WTC11 (cell line): ENCODE measurements at regions not wholly inside any gene's neighbourhood (a gene's known extent, or its start where the extent isn't known, plus 50 kb on each side); places are given as distances from the start of the nearest gene placed in this dataset.

Experiments used
- ATAC-seq: fragments of 200-7000 bp; cut with Tn5 transposase; 2 replicates; pipeline ENCODE4 v1.10.0; 2021; ENCODE audit warnings: mild to moderate bottlenecking, moderate library complexity
- CTCF ChIA-PET: fragments of 300-600 bp; sonication (Branson Sonifier 250); formaldehyde crosslinking; loops from one replicate; lab custom pipeline; 2021; ENCODE audit warnings: antibody characterized with exemption; lab: Charles Lee
- POLR2A ChIA-PET: fragments of 350-600 bp; sonication (Branson Sonifier 250); formaldehyde crosslinking; loops from one replicate; lab custom pipeline; 2021; ENCODE audit warnings: antibody characterized with exemption; lab: Charles Lee
- DNase-seq: peaks from one replicate; pipeline ENCODE4 v3.0.0; 2021; ENCODE audit warnings: low spot score
- H3K27ac Mint-ChIP-seq: 2 replicates; pipeline ENCODE4 v1.8.0; 2021; ENCODE audit warnings: mixed read lengths
- H3K27me3 Mint-ChIP-seq: 2 replicates; pipeline ENCODE4 v1.8.0; 2021; ENCODE audit warnings: low read depth, mild to moderate bottlenecking, moderate library complexity, mixed read lengths
- H3K36me3 Mint-ChIP-seq: 2 replicates; pipeline ENCODE4 v1.8.0; 2021; ENCODE audit warnings: mixed read lengths
- H3K4me1 Mint-ChIP-seq: 2 replicates; pipeline ENCODE4 v1.8.0; 2022; ENCODE audit warnings: mixed read lengths
- H3K4me3 Mint-ChIP-seq: 2 replicates; pipeline ENCODE4 v1.8.0; 2021; ENCODE audit warnings: mild to moderate bottlenecking, moderate library complexity, mixed read lengths
- H3K9me3 Mint-ChIP-seq: 2 replicates; pipeline ENCODE4 v1.8.0; 2021; ENCODE audit warnings: mixed read lengths
- FOXP1 ChIP-seq: sonication (generic); formaldehyde crosslinking; IDR thresholded peaks from 2 replicates; pipeline ENCODE4 v1.8.0; 2022; ENCODE audit warnings: missing genetic modification reagents, mild to moderate bottlenecking, moderate library complexity, borderline replicate concordance
- GABPB1 ChIP-seq: sonication (generic); formaldehyde crosslinking; IDR thresholded peaks from 2 replicates; pipeline ENCODE4 v1.8.1; 2023; ENCODE audit warnings: mild to moderate bottlenecking, missing genetic modification reagents
- HMGA2 ChIP-seq: fragments of 250-450 bp; sonication (Bioruptor Pico); IDR thresholded peaks from 2 replicates; pipeline ENCODE4 v1.4.0; 2021; ENCODE audit warnings: mild to moderate bottlenecking, moderate library complexity
- PRRX2 ChIP-seq: fragments of 250-450 bp; sonication (Bioruptor Pico); IDR thresholded peaks from 2 replicates; pipeline ENCODE4 v1.8.0; 2021; ENCODE audit warnings: mild to moderate bottlenecking
- RELA ChIP-seq: sonication (generic); formaldehyde crosslinking; IDR thresholded peaks from 2 replicates; pipeline ENCODE4 v1.8.1; 2022; ENCODE audit warnings: missing genetic modification reagents, mild to moderate bottlenecking, borderline replicate concordance
- SMAD3 ChIP-seq: sonication (generic); formaldehyde crosslinking; IDR thresholded peaks from 2 replicates; pipeline ENCODE4 v1.8.0; 2022; ENCODE audit warnings: missing genetic modification reagents, mild to moderate bottlenecking, borderline replicate concordance
- TCF7 ChIP-seq: sonication (generic); formaldehyde crosslinking; IDR thresholded peaks from 2 replicates; pipeline ENCODE4 v1.8.0; 2022; ENCODE audit warnings: mild to moderate bottlenecking, low read depth, missing genetic modification reagents, moderate library complexity
- ZNF138 ChIP-seq: sonication (generic); formaldehyde crosslinking; conservative IDR thresholded peaks from 2 replicates; pipeline ENCODE4 v1.8.1; 2022; ENCODE audit warnings: mild to moderate bottlenecking, moderate library complexity, missing genetic modification reagents
- ZNF232 ChIP-seq: sonication (generic); formaldehyde crosslinking; IDR thresholded peaks from 2 replicates; pipeline ENCODE4 v1.8.0; 2022; ENCODE audit warnings: mild to moderate bottlenecking, missing genetic modification reagents
- ZNF416 ChIP-seq: fragments of 250-450 bp; sonication (Bioruptor Pico); IDR thresholded peaks from 2 replicates; pipeline ENCODE4 v1.9.0; 2021; ENCODE audit warnings: mild to moderate bottlenecking, inconsistent platforms
- ZNF423 ChIP-seq: fragments of 250-450 bp; sonication (Bioruptor Pico); IDR thresholded peaks from 2 replicates; pipeline ENCODE4 v2.1.2; 2022; ENCODE audit warnings: mild to moderate bottlenecking, moderate library complexity
- TF ChIP-seq, protein P1 (sequence below): fragments of 200-600 bp; IDR thresholded peaks from 2 replicates; pipeline ENCODE4 v1.8.0; 2022; ENCODE audit warnings: antibody characterized with exemption
- TF ChIP-seq, protein P2 (sequence below): sonication (generic); formaldehyde crosslinking; conservative IDR thresholded peaks from 2 replicates; pipeline ENCODE4 v1.8.1; 2023; ENCODE audit warnings: mild to moderate bottlenecking, low read depth, missing genetic modification reagents, moderate library complexity
- TF ChIP-seq, protein P3 (sequence below): sonication (generic); formaldehyde crosslinking; conservative IDR thresholded peaks from 2 replicates; pipeline ENCODE4 v1.8.1; 2022; ENCODE audit warnings: mild to moderate bottlenecking, missing genetic modification reagents
- TF ChIP-seq, protein P4 (sequence below): sonication (generic); formaldehyde crosslinking; IDR thresholded peaks from 2 replicates; pipeline ENCODE4 v1.8.1; 2023; ENCODE audit warnings: mild to moderate bottlenecking, missing genetic modification reagents, borderline replicate concordance
- TF ChIP-seq, protein P5 (sequence below): fragments of 250-450 bp; sonication (Bioruptor Pico); IDR thresholded peaks from 2 replicates; pipeline ENCODE4 v1.9.0; 2021; ENCODE audit warnings: mild to moderate bottlenecking

DNA sequence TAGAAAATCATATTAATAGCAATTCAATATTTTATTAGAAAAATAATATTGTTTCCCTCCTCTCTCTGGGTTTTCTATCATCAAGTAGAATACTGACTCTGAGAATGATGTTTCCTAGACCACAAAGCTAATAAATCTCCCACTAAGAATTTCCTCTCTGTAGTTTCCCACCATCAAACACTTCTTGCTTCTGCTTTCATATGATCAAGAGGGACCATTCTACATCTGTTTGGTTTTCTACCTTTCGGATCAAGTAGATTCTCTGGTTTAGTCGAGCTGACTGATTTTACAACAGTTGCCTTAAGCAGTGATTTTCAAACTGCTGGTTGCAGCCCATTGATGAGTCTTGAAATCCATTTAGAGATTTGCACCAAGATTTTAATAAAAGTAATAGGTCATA is 240.2 kb upstream of the PTBP2 start:
- Mint-ChIP-seq H3K27ac (no peak overlapping the region), H3K9me3 (no peaks in the 10 kb centered on the region), H3K27me3 (peaks cover 97% of the 10 kb centered on the region), H3K4me3 (no peak overlapping the region), H3K36me3 (no peaks in the 10 kb centered on the region), H3K4me1 (peaks cover 12% of the 10 kb centered on the region)
- ChIA-PET CTCF (no interaction called here), POLR2A (interaction anchor here (0.6 kb wide), 1 partner anchor 468 kb away, joined by 3 read pairs; no protein-coding TSS in a partner anchor)
- TF ChIP-seq ZNF232 (CRISPR knock-in tag) (no peak), ZNF423 (CRISPR knock-in tag) (no peak), ZNF416 (CRISPR knock-in tag) (no peak), FOXP1 (no peak), GABPB1 (CRISPR knock-in tag) (no peak), ZNF138 (no peak)
- TF ChIP-seq, protein P1, sequence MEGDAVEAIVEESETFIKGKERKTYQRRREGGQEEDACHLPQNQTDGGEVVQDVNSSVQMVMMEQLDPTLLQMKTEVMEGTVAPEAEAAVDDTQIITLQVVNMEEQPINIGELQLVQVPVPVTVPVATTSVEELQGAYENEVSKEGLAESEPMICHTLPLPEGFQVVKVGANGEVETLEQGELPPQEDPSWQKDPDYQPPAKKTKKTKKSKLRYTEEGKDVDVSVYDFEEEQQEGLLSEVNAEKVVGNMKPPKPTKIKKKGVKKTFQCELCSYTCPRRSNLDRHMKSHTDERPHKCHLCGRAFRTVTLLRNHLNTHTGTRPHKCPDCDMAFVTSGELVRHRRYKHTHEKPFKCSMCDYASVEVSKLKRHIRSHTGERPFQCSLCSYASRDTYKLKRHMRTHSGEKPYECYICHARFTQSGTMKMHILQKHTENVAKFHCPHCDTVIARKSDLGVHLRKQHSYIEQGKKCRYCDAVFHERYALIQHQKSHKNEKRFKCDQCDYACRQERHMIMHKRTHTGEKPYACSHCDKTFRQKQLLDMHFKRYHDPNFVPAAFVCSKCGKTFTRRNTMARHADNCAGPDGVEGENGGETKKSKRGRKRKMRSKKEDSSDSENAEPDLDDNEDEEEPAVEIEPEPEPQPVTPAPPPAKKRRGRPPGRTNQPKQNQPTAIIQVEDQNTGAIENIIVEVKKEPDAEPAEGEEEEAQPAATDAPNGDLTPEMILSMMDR: no peak
- ATAC-seq (no peak), DNase-seq (no peak)

DNA sequence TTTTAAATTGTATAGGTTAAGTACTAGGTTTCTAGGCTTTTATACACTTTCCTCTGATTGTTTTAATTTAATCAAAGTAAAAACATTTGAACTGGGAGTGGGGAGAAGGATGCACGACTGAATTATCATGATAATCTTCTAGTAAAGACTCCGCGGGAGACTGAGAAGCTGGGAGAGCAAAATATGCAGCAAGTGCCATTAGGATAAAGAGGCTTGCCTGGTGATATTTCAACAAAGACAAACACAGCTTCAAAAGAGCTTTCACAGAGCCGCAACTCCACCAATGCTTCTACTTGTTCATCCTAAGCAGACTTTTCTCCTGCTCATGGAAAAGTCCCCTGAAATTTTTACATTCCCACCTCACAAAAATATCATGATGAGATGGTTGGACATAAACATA is 239.0 kb upstream of the PTBP2 start:
- Mint-ChIP-seq H3K9me3 (no peaks in the 10 kb centered on the region), H3K27me3 (peaks cover 97% of the 10 kb centered on the region), H3K27ac (no peak overlapping the region), H3K4me3 (no peak overlapping the region), H3K36me3 (no peaks in the 10 kb centered on the region), H3K4me1 (peaks cover 14% of the 10 kb centered on the region)
- ATAC-seq (peak; percentile 58), DNase-seq (no peak)
- ChIA-PET CTCF (interaction anchor here (1.0 kb wide), 1 partner anchor 40 kb away, joined by 3 read pairs; no protein-coding TSS in a partner anchor), POLR2A (no interaction called here)
- TF ChIP-seq, protein P2, sequence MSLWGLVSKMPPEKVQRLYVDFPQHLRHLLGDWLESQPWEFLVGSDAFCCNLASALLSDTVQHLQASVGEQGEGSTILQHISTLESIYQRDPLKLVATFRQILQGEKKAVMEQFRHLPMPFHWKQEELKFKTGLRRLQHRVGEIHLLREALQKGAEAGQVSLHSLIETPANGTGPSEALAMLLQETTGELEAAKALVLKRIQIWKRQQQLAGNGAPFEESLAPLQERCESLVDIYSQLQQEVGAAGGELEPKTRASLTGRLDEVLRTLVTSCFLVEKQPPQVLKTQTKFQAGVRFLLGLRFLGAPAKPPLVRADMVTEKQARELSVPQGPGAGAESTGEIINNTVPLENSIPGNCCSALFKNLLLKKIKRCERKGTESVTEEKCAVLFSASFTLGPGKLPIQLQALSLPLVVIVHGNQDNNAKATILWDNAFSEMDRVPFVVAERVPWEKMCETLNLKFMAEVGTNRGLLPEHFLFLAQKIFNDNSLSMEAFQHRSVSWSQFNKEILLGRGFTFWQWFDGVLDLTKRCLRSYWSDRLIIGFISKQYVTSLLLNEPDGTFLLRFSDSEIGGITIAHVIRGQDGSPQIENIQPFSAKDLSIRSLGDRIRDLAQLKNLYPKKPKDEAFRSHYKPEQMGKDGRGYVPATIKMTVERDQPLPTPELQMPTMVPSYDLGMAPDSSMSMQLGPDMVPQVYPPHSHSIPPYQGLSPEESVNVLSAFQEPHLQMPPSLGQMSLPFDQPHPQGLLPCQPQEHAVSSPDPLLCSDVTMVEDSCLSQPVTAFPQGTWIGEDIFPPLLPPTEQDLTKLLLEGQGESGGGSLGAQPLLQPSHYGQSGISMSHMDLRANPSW (CRISPR knock-in tag): no peak

DNA sequence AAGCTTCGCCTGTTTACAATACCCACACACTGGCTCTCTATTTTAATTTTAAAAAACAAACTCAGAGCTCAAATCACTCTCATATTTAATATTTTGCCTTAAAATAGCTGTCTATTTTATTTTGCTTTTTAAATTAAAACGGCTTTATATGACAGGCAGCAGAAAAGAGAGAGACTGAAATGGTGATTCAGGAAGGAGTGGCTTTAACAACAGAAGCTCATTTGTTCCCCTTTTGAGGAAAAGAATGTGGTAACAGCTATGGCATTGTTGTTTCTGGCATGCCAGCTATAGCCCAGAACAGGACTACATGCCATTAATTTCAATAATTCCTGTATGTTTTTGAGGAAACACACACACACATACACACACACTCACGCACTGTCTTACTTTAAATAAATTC is 234.2 kb upstream of the PTBP2 start:
- Mint-ChIP-seq H3K4me1 (peaks cover 25% of the 10 kb centered on the region), H3K4me3 (no peak overlapping the region), H3K9me3 (no peaks in the 10 kb centered on the region), H3K27me3 (peaks cover 95% of the 10 kb centered on the region), H3K27ac (no peak overlapping the region), H3K36me3 (no peaks in the 10 kb centered on the region)
- CTCF ChIA-PET: interaction anchor here (1.3 kb wide), 1 partner anchor 51 kb away, joined by 3 read pairs; no protein-coding TSS in a partner anchor
- POLR2A ChIA-PET: no interaction called here
- TF ChIP-seq, protein P3, sequence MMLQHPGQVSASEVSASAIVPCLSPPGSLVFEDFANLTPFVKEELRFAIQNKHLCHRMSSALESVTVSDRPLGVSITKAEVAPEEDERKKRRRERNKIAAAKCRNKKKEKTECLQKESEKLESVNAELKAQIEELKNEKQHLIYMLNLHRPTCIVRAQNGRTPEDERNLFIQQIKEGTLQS (CRISPR knock-in tag): no peak
- TF ChIP-seq, protein P4, sequence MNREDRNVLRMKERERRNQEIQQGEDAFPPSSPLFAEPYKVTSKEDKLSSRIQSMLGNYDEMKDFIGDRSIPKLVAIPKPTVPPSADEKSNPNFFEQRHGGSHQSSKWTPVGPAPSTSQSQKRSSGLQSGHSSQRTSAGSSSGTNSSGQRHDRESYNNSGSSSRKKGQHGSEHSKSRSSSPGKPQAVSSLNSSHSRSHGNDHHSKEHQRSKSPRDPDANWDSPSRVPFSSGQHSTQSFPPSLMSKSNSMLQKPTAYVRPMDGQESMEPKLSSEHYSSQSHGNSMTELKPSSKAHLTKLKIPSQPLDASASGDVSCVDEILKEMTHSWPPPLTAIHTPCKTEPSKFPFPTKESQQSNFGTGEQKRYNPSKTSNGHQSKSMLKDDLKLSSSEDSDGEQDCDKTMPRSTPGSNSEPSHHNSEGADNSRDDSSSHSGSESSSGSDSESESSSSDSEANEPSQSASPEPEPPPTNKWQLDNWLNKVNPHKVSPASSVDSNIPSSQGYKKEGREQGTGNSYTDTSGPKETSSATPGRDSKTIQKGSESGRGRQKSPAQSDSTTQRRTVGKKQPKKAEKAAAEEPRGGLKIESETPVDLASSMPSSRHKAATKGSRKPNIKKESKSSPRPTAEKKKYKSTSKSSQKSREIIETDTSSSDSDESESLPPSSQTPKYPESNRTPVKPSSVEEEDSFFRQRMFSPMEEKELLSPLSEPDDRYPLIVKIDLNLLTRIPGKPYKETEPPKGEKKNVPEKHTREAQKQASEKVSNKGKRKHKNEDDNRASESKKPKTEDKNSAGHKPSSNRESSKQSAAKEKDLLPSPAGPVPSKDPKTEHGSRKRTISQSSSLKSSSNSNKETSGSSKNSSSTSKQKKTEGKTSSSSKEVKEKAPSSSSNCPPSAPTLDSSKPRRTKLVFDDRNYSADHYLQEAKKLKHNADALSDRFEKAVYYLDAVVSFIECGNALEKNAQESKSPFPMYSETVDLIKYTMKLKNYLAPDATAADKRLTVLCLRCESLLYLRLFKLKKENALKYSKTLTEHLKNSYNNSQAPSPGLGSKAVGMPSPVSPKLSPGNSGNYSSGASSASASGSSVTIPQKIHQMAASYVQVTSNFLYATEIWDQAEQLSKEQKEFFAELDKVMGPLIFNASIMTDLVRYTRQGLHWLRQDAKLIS (CRISPR knock-in tag): no peak
- TF ChIP-seq, protein P5, sequence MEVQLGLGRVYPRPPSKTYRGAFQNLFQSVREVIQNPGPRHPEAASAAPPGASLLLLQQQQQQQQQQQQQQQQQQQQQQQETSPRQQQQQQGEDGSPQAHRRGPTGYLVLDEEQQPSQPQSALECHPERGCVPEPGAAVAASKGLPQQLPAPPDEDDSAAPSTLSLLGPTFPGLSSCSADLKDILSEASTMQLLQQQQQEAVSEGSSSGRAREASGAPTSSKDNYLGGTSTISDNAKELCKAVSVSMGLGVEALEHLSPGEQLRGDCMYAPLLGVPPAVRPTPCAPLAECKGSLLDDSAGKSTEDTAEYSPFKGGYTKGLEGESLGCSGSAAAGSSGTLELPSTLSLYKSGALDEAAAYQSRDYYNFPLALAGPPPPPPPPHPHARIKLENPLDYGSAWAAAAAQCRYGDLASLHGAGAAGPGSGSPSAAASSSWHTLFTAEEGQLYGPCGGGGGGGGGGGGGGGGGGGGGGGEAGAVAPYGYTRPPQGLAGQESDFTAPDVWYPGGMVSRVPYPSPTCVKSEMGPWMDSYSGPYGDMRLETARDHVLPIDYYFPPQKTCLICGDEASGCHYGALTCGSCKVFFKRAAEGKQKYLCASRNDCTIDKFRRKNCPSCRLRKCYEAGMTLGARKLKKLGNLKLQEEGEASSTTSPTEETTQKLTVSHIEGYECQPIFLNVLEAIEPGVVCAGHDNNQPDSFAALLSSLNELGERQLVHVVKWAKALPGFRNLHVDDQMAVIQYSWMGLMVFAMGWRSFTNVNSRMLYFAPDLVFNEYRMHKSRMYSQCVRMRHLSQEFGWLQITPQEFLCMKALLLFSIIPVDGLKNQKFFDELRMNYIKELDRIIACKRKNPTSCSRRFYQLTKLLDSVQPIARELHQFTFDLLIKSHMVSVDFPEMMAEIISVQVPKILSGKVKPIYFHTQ: no peak
- TF ChIP-seq SMAD3 (CRISPR knock-in tag): no peak
- TF ChIP-seq TCF7 (CRISPR knock-in tag): no peak
- no peak for TF ChIP-seq RELA (CRISPR knock-in tag)
- TF ChIP-seq PRRX2 (CRISPR knock-in tag): no peak
- no peak for TF ChIP-seq HMGA2 (CRISPR knock-in tag)
- ATAC-seq (no peak), DNase-seq (no peak)
